Renal cortex interstitium (tissue), 11 donors: ENCODE measurements at regions not wholly inside any gene's neighbourhood (a gene's known extent, or its start where the extent isn't known, plus 50 kb on each side); places are given as distances from the start of the nearest gene placed in this dataset.
A peak's percentile ranks its signal among the peaks of the same experiment; 100 is the strongest.

Experiments used
- DNase-seq, 11 donors: peaks; one replicate each; pipeline ENCODE4 v3.0.0-alpha.2; 2013; ENCODE audit warnings: low read depth in 9 of 11, low spot score in 4 of 11; ENCODE audit errors: extremely low read depth in 1 of 11

DNA sequence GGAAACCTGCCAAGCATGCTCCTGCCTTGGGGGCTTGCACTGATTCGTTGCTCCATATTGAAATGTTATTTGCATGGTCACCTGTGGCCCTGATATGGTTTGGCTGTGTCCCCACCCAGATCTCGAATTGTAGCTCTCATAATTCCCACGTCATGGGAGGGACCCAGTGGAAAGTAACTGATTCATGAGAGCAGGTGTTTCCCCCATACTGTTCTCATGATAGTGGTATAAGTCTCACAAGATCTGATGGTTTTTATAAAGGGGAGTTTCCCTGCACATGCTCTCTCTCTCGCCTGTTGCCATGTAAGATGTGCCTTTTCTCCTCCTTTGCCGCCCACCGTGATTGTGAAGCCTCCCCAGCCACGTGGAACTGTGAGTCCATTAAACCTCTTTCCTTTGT is 402.4 kb downstream of the ETS1 start:
- DNase-seq = no peak

DNA sequence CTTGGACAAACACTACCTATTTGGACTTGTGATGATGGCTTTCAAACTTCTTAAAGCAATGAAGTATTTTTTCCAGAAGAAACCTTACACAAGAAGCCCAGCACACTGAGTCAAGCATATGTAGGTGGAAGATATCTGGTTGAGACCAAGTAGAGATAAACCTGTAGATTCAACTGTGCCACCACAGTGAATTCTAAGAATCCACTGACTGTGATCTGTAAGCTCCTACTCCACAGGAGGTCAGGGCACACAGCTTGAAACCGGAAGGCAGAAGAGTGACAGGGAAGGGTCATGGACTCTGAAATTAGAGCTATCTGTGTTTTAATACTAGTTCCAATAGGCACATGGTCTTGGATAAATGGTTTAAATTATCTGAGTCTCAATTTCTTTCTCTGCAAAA is 404.5 kb downstream of the ETS1 start:
- no peak for DNase-seq

DNA sequence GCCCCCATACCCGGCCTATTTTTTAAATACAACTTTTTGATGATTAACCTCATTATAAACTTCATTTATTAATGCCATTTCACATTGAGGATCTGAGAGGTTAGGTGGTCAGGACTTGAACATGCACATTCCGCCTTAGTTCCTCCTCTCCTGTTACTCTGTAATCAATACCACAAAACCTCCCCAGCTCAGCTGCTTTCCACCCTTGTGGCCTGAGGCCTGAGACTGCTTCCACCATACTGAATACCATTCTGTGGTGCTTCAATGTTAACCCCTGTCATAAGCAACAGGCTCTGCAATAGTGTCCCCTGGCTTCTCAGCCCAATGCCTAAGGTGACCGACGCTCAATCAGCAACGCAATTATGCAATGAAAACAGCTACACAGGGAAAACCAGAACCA is 405.4 kb downstream of the ETS1 start:
- DNase-seq = no peak

DNA sequence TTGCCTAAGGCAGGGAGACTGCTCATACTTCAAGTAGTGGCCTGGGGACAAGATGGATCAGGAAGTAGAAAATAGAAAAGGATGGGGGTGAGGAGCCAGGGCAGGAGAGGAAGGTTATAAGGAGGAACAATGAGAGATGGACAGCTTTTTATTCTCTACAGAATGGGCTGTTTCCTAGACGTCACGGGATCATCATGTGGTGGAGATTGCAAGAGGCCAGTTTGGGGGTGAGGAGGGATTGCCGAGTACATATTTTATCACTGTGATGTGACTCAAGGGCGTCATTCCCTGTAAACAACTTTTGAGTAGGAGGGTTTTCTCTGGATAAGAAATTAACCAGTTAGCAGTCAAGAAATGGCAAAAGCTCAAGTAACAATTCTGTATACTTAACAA is 406.3 kb downstream of the ETS1 start:
- DNase-seq = no peak

DNA sequence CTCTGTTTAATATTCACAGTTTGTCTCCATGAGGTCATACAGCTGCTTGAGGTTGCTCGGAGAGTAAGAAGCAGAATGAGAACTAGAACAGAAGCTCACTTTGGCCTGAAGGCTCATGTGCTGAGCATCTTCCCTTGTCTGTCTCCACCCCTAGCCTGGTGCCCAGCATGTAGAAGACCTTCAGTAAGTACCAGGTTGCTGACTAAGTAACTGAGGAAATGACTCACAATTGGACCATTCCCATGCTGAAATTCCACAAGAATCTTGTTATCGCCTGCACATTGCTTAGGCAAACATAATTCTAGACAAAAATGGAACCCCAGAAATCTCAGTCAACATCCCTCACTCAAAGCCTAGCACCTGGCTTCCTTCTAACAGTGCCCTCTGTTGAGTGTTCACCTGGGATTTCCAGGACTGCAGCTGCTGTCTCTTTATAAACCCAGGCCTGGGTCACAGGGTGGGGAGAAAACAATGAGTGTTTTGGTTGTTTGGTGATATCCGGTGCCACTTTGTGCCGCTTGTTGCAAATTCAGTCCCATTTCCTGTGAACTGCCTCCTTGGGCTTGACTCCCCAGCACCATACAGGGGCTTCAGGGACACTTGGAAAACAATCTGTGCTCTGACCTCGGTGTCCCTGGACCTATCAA is 406.8 kb downstream of the ETS1 start:
- no peak for DNase-seq

DNA sequence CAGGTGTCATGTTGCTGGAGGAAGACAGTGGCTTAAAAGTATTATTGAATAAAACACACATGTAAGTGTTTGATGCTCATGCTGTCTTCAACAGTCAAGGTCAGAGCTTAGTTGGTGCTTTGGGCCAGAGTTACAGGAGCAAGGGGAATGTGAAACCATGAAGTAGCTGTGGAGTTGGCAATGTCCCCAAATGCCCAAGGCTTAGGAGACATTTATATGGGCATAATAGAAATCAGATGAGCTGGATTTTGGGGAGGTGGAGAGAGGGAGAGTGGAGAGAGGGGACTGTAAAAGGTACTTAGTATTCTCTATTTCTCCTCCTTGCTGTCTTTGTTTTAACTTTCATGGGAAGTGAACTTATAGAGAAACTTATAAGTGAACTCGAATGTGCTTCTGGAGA is 407.8 kb downstream of the ETS1 start:
- no peak for DNase-seq

DNA sequence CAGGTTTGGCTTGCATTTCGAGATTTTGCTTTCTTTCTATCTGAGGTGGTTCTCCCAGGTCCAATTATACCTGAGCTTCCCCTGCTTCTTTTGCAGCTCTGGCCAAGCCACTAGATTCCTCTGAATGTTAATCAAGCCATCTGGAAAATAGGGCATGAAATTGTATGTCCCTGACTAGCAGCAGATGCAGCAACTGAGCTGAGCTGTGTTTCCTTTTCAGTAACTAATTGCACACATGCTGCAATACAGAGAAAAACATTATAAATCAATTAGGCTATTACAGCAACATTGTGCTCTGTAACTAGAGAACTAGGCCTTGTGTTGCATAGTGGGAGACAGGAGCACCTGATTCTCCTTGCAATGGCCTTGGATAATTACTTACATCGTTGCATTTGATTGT is 408.3 kb downstream of the ETS1 start:
- no peak for DNase-seq

DNA sequence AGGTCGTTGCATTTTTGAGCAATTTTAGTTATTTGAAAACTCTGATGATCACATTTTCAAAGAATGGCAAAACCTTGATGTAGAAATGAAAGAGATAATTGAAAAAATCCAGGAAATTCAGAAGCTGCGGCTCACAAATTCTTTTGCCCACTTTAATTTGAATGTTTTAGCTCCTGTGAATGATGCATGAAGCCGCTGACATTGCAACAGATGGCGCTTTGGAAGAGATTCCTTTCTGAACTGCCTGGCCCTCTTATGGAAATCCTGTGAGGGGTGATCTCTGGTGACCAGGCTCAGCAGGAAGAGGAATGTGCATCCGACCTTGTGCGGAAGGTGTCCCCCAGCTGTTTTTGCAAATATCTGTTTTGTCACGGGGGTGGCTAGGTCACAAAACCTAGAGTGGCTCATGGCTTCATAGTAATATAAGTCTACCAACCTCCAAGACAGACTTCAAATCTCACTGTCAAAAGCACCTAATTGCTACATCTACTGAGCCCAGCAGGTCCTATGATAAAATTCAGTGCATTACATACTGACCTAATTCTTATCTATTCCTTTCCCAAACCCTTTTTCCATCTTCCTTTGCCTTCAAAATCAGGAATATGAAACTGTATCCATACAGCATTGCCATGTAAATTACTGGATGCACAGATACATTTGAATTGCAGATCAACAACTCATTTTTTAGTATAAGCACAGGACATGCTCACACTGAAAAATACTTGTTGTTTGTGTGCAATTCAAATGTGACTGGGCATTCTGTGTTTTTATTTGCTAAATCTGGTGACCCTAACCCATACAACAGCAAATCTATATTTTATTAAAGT is 412.7 kb downstream of the ETS1 start:
- no peak for DNase-seq

DNA sequence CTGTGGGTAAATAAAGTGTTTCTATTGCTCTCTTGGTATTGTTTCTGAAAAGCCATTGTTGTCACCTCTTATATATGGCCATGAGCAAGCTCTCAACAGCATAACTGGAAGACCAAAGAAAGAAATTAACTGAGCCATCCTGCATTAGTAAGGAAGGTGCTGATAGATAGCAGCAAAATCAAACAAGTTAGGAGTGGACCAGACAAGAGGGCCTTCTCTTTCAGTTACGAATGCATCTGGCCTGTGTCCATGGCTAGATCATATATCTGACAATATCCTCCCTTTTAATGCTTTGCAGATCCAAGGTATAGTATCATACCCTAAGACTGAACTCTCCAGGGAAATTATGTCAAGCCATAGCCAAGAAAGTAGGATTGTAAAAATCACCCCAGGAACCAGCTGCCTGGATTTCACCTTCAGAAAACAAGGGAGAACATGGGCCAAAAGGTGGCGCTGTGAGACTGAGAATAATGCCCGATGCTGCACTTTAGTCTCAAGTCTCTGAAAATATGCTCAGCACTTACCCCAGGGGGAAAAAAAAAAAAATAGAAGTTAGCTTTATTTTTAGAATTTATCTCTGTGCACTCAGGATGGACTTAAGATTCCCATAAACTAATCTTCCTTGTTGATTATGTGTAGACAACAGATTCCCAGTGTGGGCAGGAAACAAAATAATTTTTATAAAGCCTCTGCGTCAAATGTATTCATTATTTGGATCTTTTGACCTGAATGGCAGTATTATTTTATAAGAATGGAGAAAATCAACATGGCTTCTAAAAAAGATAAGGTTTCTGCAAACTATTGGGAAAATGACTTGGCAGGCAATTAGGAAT is 415.1 kb downstream of the ETS1 start:
- DNase-seq = peak; percentile 69 to 88 (median 79)

DNA sequence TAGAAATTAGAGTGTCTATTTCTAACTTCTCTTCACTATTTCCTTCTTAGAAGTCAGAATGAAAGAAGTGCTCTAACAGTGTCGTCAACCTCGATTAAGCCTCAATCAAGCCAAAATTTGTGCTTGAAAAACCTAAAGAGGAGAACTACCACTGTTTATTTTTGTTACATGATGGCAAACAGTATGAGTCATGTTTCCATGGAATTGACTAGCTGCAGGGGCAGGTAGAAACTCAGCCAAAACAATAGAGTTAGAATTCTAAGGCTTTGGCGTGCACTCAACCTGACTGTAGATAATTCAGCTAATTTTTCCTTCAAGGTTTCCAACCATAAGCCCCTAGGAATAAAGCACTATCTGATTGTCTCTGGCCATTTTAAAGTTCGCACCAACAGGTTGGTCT is 415.9 kb downstream of the ETS1 start:
- no peak for DNase-seq

DNA sequence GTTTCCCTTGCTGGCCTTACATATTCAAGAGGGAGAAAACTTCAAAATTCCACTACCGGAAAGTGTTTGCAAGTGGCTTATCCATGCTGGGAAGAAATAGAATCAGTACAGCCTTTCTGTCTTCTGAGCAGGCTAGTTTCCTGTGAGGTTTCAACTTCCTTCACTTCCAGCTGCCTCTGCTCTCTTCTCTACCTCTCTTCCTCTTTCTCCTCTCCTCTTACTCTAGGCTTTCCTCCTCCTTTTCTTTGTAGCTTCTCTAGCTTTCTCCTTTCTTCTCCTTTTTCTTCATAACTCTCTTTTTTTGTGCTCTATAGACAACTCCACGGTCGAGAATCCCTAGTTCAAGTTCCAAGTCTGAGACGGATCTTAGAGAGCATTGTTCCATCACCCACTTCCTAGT is 421.8 kb downstream of the ETS1 start:
- DNase-seq = no peak

DNA sequence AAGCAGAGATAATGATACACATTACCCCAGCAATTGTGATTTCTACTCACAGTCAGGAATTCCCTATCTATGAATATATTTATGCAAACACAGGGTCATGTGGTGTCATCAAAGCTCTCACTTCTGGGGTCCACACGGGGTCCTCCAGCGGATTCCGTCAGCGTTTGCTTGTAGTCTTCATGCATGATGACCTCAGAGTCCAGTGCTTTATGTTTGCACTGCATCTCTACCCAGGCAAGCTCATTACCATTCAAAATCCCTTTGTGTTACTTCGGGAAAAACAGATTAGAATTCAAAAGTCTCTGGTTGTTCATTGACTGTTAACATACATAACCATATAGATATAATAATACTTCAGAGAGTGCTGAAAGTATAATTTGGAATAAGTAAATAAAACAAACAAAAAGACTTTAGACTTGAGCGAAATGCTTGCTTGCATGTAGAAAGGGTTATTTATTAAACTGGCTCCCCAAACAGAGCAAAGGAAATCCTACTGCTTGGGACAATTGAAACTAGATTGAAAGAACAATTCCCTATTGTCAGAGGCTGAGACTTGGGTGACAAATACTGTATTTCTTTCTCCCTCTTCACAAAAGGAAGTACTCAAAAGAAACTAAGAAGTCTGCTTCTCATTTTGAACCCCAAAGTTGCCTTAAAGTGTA is 423.1 kb downstream of the ETS1 start:
- DNase-seq = no peak

DNA sequence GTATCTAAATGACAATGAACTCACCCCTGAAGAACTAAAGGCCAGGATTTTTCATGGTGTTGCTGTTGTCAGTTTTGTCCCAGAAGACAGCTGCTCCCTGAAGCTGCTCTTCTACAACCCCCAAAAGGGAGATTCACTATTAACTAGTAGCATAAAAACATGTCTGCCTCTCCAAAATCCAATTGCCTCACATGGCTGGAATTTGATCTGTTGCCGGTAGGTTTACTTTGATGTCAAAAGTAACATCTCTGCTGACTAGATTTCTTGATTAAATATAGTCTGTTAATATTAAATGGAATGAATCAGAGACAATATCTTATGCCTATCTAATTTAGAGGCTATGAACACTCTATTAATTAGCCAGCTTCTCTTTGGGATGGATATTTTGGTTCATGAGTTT is 425.4 kb downstream of the ETS1 start:
- DNase-seq = no peak

DNA sequence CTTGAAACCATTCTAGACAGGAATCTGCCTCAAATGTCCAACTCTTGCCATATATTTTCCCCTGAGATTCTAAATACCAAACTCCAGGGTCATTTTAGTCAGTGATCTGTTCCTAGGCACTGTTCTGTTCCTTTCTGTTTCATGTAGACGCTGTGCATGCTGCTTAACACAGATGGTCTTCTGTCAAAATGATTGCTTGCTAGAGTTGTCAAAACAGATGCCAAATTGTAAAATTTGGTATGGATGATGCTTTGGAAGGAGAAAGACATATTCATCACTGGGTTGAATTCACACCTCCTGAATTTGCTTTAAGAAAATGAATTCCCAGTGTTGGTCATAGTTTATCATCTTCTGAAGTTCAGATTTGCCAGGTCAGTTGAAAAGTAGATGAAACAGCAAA is 425.9 kb downstream of the ETS1 start:
- DNase-seq = no peak

DNA sequence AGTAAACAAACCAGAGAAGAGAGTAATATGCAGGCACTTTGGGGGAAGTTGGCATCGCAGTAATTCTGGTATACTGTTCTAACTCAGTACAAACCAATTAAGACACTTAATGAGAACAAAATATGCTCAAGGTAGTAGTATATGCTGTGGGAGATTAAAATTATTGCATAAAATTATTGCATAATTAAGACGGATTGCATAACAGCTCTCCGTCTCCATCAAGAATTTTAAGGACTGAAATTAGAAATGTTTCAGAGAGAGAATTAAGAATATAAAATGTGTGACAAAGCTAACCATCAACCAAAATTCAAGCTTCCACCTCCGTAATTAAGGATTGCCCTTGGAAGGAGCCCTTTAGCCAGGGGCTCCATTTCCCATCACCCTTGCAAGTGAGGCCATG is 428.5 kb downstream of the ETS1 start:
- no peak for DNase-seq

DNA sequence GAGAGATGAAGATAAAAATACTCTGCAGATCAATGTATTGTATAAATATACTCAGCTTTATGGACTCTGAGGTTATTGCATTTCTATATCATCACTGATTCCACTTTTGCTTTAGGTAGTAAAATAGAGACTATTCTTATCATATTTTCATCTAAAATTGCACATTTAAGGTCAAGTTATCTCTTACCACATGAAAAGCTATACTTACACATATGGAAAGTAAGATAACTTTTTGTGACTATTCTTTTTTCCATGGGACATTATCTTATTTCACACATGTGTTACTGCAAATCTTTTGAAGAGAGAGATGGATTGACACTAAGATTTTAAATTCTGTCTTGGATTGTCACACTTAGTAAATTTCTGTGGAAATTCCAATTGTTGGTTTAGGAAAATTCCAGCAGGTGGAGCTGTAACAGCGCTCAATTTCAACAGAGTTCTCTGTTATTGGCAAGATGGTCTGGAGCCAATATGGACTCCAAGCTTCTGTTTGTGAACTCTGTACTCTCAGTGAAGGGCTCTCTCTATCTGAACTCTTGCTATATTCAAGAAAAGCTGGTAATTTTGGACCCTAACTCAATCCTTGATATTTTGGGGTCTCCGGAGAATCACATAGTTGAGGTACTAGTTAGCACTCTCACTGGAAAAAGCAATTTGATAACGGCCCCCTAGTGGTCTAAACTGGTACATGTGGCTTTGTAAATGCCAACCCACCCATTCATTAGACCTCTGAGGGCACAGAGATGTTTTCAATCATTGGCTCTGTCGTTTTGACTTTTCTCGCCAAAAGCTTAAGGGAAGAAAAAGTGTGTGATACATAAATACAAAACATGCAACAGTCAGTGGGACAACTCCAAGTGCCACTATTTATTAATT is 429.7 kb downstream of the ETS1 start:
- peak; percentile 51 to 83 (median 63) for DNase-seq

DNA sequence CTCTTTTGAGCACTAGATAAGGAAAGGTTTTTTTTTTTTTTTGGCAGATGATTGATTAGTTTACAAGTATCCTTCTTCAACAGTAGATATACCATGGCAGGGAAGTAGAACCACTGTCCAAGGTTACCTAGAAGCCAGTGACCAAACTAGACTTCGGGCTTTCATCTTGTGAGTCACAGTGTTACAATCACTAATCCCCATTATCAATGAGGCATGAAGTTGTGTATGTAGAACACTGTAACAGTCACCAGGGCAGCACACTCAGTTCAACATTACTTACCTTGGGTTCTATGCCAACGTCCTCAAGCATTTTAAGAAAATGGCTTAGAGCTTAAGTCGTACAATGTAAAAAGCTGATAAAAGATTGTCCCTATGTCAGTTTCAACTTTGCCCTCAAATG is 430.9 kb downstream of the ETS1 start:
- no peak for DNase-seq

DNA sequence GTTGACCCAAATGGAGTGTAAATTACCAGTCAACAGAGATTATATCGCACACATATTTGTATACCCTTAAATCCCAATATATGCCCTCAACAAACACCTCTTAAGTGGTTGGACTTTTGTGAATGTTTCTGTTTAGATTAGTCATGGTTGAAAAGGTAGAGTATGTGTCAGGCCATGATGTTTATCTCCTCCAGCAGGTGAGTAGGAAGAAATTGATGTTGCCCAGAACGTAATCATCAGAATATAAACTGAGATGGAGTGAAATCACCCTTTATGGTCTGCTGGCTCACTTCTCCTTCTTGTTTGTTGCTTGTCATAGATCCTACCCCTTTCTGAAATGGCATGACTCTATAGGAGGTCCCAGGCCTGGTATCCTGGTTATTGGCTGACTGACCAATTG is 431.8 kb downstream of the ETS1 start:
- no peak for DNase-seq

DNA sequence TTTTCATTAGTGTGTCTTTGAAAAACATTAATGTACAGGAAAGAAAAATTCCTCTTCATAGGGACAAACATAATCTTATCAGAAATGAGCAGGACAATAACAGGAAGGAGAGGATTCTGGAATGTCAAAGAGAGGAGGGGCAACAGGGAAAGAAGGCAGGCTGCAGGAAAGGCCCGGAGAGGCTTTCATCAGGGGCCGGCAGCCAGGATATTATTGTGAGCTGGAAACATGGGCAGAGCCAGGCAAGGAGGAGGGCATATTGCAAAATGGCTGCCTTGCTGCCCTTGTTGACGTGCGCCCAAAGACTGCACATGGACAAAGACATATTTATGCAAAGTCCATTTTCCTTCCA is 433.7 kb downstream of the ETS1 start:
- no peak for DNase-seq
